ENCODE measurements at regions not wholly inside any gene's neighbourhood (a gene's known extent, or its start where the extent isn't known, plus 50 kb on each side); places are given as distances from the start of the nearest gene placed in this dataset.

- no peak for TF ChIP-seq CTCF (tag by site-specific recombination; IDR thresholded peaks at IDR 0.05)
- no peak for TF ChIP-seq ZNF830 (tag by site-specific recombination; IDR thresholded peaks at IDR 0.05; ENCODE audit: low read depth)
- TF ChIP-seq ZNF211 (tag by site-specific recombination; IDR thresholded peaks at IDR 0.05; ENCODE audit: low read depth), result no peak
- TF ChIP-seq ZNF610 (tag by site-specific recombination; IDR thresholded peaks at IDR 0.05; ENCODE audit: borderline replicate concordance), result no peak
- no peak for TF ChIP-seq ZNF768 (tag by site-specific recombination; IDR thresholded peaks at IDR 0.05)
- no peak for TF ChIP-seq YY1 (tag by site-specific recombination; IDR thresholded peaks at IDR 0.05)
- TF ChIP-seq ZNF174 (tag by site-specific recombination; IDR thresholded peaks at IDR 0.05), result no peak
- TF ChIP-seq SALL2 (tag by site-specific recombination; IDR thresholded peaks at IDR 0.05; ENCODE audit: borderline replicate concordance), result no peak
- TF ChIP-seq ZBTB10 (tag by site-specific recombination; IDR thresholded peaks at IDR 0.05), result no peak
- no peak for TF ChIP-seq PBX3 (CRISPR knock-in tag; IDR thresholded peaks at IDR 0.05)
Observed at GRCh38 chr12:111040690-111041089, 120.3 kb upstream of the MYL2 start.

All from HEK293 (cell line).